ENCODE measurements at regions not wholly inside any gene's neighbourhood (a gene's known extent, or its start where the extent isn't known, plus 50 kb on each side); places are given as distances from the start of the nearest gene placed in this dataset.

DNA sequence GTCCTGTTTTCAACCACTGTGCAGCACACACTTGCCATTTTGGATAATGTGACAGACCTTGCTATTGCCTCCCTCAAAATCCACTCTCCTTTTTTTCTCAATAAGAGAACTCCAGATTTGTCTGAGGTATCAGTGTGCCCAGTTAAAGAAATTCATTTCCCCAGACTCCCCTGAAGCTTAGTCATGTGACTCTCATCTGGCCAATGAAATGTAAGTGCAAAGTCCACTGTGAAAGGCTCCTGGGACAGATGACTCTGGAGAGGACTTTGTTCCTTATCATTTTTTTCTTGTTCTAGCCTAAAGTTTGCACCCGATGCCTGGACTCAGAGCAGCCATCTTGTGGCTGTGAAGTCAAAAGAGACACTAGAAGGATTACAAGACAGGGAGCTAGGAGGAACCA is 268.6 kb upstream of the LRTM1 start:
- no peak for DNase-seq
- Histone ChIP-seq H3K9me3 (no peaks in the 10 kb centered on the region), H3K4me3 (no peak overlapping the region), H3K4me1 (no peaks in the 10 kb centered on the region), H3K27me3 (no peaks in the 10 kb centered on the region), H3K27ac (no peak overlapping the region), H3K36me3 (no peaks in the 10 kb centered on the region)
- ATAC-seq = no peak
- TF ChIP-seq, protein P1, sequence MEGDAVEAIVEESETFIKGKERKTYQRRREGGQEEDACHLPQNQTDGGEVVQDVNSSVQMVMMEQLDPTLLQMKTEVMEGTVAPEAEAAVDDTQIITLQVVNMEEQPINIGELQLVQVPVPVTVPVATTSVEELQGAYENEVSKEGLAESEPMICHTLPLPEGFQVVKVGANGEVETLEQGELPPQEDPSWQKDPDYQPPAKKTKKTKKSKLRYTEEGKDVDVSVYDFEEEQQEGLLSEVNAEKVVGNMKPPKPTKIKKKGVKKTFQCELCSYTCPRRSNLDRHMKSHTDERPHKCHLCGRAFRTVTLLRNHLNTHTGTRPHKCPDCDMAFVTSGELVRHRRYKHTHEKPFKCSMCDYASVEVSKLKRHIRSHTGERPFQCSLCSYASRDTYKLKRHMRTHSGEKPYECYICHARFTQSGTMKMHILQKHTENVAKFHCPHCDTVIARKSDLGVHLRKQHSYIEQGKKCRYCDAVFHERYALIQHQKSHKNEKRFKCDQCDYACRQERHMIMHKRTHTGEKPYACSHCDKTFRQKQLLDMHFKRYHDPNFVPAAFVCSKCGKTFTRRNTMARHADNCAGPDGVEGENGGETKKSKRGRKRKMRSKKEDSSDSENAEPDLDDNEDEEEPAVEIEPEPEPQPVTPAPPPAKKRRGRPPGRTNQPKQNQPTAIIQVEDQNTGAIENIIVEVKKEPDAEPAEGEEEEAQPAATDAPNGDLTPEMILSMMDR (IDR thresholded peaks at IDR 0.05) = no peak
- intact Hi-C loops (cut with DNase I) = no loop called here

DNA sequence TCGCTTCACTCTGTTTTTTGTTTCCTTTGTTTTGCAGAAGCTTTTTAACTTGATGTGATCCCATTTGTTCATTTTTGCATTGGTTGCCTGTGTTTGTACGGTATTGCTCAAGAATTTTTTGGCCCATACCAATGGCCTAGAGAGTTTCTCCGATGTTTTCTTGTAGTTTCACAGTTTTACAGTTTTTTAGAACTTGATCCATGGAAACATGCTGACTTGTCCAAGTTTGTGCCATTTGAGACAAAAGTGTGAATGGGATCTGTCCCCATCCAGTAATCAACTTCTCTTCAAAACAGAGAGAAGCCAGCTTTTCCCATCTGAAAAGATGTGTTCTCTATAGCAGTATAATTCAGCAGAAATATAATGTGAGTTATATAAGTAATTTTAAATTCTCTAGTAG is 266.5 kb upstream of the LRTM1 start:
- TF ChIP-seq, protein P1 (IDR thresholded peaks at IDR 0.05) = no peak
- Histone ChIP-seq H3K36me3 (no peaks in the 10 kb centered on the region), H3K4me3 (no peak overlapping the region), H3K27me3 (no peaks in the 10 kb centered on the region), H3K4me1 (no peaks in the 10 kb centered on the region), H3K9me3 (no peaks in the 10 kb centered on the region), H3K27ac (no peak overlapping the region)
- intact Hi-C loops (cut with DNase I) = no loop called here
- DNase-seq = no peak
- no peak for ATAC-seq

GRCh38 chr3:55191911-55192775 is 264.3 kb upstream of the LRTM1 start:
- Histone ChIP-seq H3K4me1 (no peaks in the 10 kb centered on the region), H3K27ac (no peak overlapping the region), H3K9me3 (no peaks in the 10 kb centered on the region), H3K36me3 (no peaks in the 10 kb centered on the region), H3K4me3 (no peak overlapping the region), H3K27me3 (no peaks in the 10 kb centered on the region)
- intact Hi-C loops (cut with DNase I) = no loop called here
- peak; percentile 36 for ATAC-seq
- DNase-seq = no peak
- TF ChIP-seq, protein P1 (IDR thresholded peaks at IDR 0.05) = no peak

DNA sequence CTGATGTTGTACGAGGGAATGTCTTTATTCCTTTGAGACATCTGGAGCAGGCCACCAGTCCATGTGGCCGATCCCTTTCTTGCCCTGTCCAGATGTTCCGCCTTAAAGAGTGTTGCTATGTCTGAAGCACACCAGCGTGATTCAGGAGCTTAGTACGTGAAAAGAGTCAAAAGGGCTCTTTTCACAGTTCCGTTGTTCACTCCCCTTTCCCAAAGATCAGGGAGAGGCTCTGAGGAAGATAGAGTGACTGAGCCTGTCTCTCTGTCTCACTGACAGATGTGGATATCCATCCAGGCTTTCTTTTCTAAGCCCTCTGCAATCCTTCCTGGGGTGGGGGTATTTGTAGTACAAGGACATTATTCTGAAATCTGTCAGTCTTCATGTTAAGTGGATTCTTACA is 262.5 kb upstream of the LRTM1 start:
- no peak overlapping the region for H3K27ac ChIP-seq
- intact Hi-C loops (cut with DNase I) = no loop called here
- H3K4me3 ChIP-seq = no peak overlapping the region
- H3K27me3 ChIP-seq = no peaks in the 10 kb centered on the region
- no peaks in the 10 kb centered on the region for H3K9me3 ChIP-seq
- DNase-seq = no peak
- TF ChIP-seq, protein P1 (IDR thresholded peaks at IDR 0.05) = no peak
- no peak for ATAC-seq
- no peaks in the 10 kb centered on the region for H3K4me1 ChIP-seq
- H3K36me3 ChIP-seq = no peaks in the 10 kb centered on the region

DNA sequence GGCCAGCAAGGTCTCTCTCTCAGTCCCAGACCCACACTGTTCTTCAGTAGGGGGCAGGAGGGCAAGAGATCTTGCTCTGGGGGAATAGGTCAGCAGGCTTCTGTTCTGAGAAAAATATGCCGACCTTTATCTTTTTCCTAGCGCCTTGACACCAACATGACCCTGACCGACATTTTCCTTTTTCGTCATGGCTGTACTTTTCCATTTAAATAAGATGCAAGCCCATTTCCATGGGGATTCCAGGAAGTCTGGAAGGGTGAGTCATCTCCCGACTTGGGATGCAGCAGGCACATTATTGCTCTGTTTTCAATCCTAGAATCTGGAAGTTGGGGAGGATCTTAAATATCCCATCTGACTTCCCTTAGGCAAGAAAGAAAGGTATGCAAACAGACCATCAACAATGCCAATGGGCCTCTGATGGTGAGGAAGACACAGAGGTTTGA is 261.5 kb upstream of the LRTM1 start:
- Histone ChIP-seq H3K27ac (no peak overlapping the region), H3K9me3 (no peaks in the 10 kb centered on the region), H3K27me3 (no peaks in the 10 kb centered on the region), H3K4me1 (no peaks in the 10 kb centered on the region), H3K4me3 (no peak overlapping the region), H3K36me3 (no peaks in the 10 kb centered on the region)
- intact Hi-C loops (cut with DNase I) = loop anchor here in 1 of 2 donors (10.0 kb wide), 1 partner anchor 235 kb away; no protein-coding TSS in a partner anchor
- ATAC-seq (no peak), DNase-seq (no peak)
- TF ChIP-seq, protein P1 (IDR thresholded peaks at IDR 0.05) = no peak
